Glomerular visceral epithelial cell (primary cell): ENCODE measurements at regions not wholly inside any gene's neighbourhood (a gene's known extent, or its start where the extent isn't known, plus 50 kb on each side); places are given as distances from the start of the nearest gene placed in this dataset.

Experiments
- DNase-seq: peaks from one replicate; pipeline ENCODE4 v3.0.0-alpha.2; 2016; ENCODE audit errors: extremely low spot score

- DNase-seq: peak; percentile 39
These were observed 346.8 kb downstream of the PIK3R1 start for GRCh38 chr5:68562308-68562707.

DNA sequence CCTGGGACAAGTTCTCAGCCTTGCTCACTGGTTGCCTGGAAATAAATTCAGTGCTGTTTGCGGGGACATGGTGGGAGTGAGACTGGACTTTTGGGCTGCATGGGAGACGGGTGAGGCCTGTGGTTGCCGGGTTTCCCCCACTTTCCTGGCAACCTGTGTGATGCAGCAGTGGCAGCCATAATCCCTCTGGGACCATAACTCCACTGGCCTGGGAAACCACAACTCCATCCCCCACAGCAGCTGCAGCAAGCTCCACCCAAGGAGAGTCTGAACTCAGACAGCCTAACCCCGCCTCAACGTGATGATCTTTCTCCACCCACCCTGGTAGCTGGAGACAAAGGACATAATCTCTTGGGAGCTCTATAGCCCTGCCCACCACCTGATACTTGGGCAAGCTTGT is 349.9 kb downstream of the PIK3R1 start:
- DNase-seq: peak; percentile 48

DNA sequence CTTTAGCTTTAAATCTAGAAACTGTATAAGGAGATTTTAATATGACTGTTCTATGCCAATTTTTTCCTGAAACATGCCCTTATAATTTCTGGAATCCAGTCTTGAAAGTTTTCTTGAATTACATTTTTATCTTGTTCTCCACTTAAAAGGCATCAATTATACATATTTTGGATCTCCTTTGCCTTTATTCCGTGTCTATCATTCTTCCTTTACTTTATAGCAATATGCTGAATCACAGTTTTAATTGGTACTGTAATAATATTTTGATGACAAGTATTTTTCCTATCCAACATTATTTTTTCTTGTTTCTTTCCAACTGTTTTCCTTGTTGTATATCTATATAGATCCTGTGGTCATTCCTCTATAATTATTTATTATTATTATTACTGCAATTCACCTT is 361.2 kb downstream of the PIK3R1 start:
- DNase-seq: no peak

GRCh38 chr5:68582284-68582683 is 366.7 kb downstream of the PIK3R1 start:
- DNase-seq: no peak

GRCh38 chr5:68587171-68587570 is 371.6 kb downstream of the PIK3R1 start:
- no peak for DNase-seq

GRCh38 chr5:68591850-68592249 is 376.3 kb downstream of the PIK3R1 start:
- no peak for DNase-seq

- no peak for DNase-seq
These were observed 376.8 kb downstream of the PIK3R1 start for GRCh38 chr5:68592351-68592750.

DNA sequence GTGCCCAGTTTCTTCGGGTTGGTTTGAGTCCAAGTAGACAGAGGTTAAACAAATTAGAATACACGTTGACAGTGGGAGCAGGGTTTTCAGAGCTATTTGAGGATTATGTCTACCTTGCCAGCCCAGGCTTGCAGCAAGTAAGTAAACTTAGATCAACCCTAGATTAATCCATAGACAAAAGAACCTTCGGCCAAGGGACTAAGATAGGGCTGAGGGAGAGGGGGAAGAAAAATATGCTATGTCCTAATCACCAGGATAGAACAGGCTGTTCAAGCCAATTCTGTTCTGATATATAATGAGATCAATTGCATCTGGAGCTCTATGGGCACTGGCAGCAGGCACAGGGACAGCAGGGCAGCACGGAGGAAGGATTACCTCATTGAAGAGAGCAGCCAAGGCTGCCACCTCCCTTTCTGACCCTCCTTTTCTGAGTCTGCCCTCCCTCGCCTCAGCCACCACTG is 377.7 kb downstream of the PIK3R1 start:
- peak; percentile 49 for DNase-seq

DNA sequence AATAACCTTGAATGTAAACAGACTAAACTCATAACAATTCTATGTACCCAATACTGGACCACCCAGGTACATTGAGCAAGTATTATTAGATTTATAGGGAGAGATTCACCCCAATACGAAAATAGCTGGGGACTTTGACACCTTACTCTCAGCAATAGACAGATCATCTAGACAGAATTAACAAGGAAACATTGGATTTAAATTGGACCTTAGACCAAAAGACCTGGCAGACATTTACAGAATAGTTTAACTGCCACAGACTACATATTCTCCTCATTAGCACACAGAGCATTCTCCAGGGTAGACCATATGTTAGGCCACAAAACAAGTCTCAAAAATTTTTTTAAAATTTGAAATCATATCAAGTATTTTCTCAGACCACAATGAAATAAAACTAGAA is 397.4 kb downstream of the PIK3R1 start:
- DNase-seq: no peak

GRCh38 chr5:68618501-68618900 is 402.9 kb downstream of the PIK3R1 start:
- DNase-seq: no peak

- DNase-seq: no peak
These were observed 411.4 kb downstream of the PIK3R1 start for GRCh38 chr5:68627001-68627400.

DNA sequence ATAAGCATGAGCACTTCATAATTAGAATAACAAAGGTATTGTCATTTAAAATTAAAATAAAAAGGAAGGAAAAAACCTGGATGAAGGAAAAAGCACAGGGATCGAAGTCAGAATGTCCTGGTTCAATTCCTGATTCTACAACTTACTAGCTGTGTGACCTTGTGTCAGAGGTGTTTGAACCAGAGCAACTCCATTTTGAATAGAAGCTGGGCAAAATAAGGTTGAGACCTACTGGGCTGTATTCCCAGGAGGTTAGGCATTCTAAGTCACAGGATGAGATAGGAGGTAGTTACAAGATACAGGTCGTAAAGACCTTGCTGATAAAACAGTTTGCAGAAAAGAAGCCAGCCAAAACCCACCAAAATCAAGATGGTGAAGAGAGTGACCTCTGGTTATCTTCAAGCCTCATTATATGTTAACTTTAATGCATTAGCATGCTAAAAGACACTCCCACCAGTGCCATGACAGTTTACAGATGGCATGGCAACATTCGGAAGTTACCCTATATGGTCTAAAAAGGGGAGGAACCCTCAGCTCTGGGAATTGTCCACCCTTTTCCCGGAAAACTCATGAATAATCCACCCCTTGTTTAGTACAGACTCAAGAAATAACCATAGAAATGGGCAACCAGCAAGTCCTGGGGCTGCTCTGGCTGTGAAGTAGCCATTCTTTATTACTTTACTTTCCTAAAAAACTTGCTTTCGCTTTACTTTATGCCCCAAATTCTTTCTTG is 412.7 kb downstream of the PIK3R1 start:
- no peak for DNase-seq

DNA sequence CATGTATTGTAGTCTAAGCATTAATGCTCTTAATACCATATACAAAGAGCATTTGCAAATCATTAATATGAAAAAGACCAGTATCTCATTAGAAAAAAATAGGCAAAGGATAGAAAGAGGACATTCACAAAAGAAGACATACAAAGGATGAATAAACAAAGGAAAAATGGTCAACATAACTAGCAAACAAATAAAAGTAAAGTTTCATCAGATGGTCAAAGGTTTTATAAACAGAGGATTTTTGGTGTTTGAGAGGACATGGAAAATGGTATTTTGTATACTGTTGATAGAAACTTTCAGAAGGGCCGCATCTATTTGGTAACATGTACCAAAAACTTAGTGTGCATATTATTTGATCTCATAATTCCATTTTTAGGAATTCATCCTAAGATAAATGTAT is 414.8 kb downstream of the PIK3R1 start:
- DNase-seq: no peak

GRCh38 chr5:68631884-68632283 is 416.3 kb downstream of the PIK3R1 start:
- no peak for DNase-seq

DNA sequence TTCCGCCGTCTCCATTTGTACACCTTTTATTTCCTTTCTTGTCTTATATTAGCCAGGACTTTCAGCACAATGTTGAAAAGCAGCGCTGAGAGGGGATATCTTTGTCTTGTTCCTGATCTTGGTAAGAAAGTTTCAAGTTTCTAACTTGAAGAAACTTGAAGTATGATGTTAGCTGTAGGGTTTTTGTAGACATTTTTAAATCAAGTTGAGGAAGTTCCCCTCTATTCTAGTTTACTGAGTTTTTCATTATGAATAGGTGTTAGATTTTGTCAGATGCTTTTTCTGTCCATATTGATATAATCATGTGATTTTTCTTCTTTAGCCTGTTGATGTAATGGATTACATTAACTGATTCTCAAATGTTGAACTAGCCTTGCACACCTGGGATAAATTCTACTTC is 425.7 kb downstream of the PIK3R1 start:
- DNase-seq: no peak

DNA sequence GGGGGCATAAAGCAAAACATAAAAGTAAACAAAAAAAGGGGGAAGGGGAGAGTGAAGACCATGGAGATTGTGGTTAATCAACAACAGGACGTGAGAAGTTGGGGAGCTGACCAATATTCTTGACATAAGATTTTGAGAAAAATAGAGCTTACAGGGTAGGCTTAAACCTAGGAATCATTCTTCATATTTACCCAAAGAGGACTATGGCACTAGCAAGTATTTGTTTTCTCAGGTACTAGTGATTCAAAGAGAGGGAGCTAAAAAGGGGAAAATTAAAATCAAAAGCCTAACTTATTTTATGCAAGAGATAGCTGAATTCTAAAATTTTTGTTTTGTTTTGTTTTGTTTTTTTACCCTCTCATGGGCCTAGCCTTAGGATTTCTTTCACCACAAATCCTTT is 427.5 kb downstream of the PIK3R1 start:
- DNase-seq: no peak

DNA sequence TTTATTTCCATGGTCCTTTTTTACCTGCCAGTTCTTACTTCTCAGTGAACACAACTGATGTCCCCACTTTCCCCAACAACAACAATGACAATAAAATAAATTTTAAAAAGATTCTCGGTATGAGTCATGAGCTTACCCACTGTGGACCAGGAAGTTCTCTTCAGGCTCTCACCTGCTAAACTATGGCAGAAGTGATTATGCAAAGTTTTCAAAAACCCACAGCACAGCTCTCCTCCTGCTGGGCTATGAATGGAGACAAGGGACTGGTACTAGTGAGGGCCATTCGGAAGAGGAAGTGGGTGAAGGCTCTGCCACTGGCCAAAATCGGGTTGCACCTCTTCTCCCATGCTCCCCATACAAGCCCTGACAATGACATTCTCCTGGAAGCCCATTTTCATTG is 429.4 kb downstream of the PIK3R1 start:
- DNase-seq: no peak

- DNase-seq: no peak
These were observed 430.6 kb downstream of the PIK3R1 start for GRCh38 chr5:68646144-68646543.

DNA sequence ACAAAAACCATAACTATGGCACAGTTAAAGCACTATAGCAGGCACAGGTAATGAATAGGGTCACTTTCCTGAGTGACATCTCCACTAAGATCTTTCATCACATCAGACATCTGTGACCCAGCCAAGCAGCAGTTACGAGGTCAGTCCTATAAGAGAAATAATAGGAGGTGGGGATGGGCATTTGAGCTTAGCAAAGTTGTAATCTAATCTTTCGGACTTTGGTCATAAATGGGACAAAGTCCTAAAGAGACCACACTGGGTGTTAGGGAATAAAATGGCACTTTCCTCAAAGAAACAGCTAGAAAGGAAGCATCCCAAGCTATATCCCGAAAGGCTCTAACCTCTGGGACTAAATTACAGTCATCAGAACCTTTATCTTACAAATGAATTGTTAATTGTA is 432.2 kb downstream of the PIK3R1 start:
- DNase-seq: no peak

DNA sequence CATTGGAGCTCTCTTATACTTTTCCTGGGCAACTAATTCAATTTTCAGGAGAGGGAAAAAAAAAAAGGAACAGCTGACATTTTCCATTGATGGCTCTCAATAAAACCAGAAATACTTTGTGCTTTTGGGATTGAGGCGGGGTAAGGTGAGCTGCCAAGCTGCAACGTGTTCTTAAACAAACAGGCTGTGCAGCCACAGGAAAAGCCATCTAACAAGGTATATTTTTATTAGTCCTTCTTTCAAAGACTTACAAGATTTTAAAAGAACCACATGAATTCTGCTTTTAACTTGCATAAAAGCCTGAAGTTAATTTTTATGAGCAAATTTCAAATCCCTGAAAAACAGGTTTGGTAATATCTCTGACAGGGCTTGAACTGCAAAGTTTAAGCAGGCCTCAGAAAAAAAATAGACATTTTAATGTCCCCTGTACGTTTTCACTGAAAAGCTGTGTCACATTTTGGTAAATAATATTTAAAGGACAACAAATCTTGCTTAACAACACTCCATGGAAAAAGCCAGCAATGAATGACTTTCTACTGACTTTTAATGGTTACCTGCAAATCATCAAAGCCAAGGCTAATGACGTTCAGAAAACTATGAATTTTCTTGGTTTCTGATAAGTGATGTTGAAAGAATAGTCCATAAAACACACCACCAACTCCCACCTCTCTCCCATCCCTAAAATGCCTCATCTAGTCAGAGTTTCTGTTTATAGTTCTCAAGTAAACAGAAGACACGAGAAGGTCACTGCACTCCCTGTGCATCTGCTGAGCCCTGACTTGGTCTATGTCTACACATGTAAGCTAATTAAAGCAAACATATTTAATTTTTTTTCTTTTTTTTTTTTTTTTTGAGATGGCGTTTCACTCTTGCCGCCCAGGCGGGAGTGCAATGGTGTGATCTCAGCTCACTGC is 433.6 kb downstream of the PIK3R1 start:
- DNase-seq: no peak

DNA sequence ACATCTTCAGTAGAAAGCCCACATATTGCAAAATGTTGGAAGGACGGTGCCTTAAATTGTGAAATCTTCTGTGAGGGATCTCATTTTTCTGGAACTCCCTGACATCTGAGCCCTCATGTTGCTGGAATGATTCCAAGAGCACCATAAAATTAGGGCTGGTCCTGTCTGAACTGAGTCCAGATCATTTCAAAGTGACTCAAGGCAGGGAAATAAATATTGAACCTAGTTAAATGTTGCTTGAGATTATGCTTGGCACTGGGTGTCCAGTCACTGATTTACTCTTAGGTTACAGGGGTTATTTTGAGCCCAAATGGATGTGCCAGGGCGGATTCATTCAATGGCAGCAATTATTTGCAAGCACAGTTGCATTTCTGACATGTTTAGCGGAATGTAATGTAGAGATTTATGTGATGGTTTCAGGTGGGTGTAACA is 437.0 kb downstream of the PIK3R1 start:
- DNase-seq: peak; percentile 10

- no peak for DNase-seq
These were observed 437.9 kb downstream of the PIK3R1 start for GRCh38 chr5:68653471-68653870.
